ENCODE measurements at regions not wholly inside any gene's neighbourhood (a gene's known extent, or its start where the extent isn't known, plus 50 kb on each side); places are given as distances from the start of the nearest gene placed in this dataset.

DNA sequence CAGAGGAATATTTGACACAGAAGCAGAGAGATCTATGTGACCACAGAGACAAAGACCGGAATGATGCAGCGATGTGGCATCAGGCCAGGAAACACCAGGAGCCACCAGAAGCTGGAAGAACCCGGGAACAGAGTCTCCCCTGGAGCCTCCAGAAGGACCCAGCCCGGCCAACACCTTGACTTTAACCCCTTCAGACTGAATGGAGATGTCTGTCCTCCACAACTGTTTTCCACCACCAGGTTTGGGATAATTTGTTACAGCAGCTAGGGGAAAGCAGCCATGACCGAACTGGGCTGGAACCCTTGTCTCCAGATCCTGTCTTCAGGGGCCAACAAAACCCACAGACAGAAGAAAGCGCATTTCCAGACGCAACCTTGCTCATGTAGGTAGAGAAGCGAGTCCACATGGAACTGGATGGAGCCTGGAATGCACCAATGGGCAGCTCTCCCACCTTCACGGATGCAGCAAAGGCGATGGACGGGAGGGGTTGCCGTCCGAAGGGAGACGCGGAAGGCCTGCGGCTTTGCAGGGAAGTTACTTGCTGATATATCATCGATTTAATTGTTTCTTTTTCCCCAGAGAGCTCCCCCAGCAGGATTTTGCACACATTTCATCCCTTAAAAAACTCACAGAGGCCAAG is 396.6 kb downstream of the NPHP4 start:
- DNase-seq, result no peak

GRCh38 chr1:5594056-5594956 is 397.9 kb downstream of the NPHP4 start:
- DNase-seq, result no peak

GRCh38 chr1:5590717-5591116 is 401.5 kb downstream of the NPHP4 start:
- DNase-seq, result no peak

- no peak for DNase-seq
These were observed 405.6 kb downstream of the NPHP4 start for GRCh38 chr1:5586629-5587028.

GRCh38 chr1:5585256-5585655 is 407.0 kb downstream of the NPHP4 start:
- DNase-seq, result no peak

- DNase-seq, result no peak
These were observed 411.3 kb downstream of the NPHP4 start for GRCh38 chr1:5580926-5581325.

GRCh38 chr1:5579966-5580365 is 412.3 kb downstream of the NPHP4 start:
- DNase-seq, result no peak

- no peak for DNase-seq
These were observed 413.5 kb downstream of the NPHP4 start for GRCh38 chr1:5578690-5579089.

DNA sequence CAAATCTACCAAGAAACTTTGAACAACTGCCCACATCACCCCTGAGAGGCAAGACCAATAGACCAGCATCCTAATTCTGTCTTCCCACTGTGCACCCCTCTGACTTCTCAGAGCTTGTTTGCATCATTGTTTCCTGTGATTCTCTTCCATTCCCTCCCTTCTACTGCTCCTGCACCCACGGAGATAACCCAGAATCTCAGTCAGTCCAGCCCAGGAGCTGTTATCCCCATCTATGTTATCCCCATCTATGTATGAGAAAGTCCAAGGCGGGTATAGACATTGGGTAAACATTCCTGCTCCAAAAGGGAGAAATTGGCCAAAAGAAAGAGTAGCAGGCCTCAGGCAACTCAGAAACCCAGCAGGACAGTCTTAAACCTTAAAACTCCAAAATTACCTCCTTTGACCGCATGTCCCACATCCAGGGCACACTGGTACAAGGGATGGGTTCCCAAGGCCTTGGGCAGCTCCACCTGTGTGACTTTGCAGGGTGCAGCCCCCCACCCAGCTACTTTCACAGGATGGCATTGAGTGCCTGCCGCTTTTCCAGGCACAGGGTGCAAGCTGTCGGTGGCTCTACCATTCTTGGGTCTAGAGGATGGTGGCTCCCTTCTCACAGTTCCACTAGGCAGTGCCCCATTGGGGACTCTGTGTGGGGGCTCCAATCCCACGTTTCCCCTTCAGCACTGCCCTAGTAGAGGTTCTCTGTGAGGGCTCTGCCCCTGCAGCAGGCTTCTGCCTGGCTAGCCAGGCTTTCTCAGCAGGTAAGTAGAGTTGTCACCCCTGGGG is 414.8 kb downstream of the NPHP4 start:
- no peak for DNase-seq

DNA sequence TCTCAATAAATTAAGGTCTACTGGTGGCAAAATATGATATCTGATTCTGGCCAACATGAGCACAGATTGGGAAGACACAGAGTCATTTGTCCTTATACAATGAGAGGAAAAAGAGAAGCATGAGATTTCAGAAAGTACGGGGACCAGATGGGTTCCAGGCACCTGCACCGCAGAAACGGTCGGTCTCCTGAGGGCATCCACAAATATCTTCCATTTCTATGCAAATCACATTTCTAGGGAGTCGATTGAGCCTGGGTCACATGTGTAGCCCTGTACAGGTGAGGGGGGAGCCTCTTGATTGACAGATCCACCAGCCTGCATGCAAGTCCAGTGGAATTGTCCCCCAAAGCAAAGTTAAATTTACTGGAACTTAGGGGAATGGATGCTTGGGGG is 415.6 kb downstream of the NPHP4 start:
- DNase-seq, result no peak

DNA sequence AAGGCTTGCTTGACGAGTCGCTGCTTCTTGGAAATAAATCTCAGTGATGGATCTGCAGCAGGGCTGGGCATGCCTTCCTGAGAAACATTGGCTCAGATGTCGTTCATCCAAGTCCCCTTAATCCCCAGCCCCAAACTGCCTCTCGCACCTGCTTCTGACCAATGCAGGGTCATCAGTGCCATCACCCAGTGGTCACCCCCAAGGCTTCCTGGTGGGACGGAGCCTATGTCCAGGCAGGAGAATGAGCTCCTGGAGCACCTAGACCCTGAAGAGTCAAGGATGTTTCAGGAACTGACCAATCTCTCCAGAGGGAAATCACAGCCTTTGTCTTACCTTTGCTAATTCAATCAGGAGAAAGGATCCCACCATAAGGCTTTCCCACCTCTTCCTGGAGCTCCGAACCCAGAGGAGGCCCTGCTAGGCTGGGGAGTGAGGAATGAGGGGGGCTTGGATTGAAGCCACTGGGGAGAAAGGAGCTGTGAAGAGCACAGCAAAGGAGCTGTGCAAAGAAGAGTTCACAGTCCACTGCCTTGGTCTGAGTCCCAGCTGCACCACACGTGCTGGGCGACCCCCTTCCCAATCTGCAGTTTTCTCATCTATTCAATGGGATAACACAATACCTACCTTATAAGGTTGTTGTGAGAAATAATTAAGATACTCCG is 416.1 kb downstream of the NPHP4 start:
- DNase-seq, result no peak

DNA sequence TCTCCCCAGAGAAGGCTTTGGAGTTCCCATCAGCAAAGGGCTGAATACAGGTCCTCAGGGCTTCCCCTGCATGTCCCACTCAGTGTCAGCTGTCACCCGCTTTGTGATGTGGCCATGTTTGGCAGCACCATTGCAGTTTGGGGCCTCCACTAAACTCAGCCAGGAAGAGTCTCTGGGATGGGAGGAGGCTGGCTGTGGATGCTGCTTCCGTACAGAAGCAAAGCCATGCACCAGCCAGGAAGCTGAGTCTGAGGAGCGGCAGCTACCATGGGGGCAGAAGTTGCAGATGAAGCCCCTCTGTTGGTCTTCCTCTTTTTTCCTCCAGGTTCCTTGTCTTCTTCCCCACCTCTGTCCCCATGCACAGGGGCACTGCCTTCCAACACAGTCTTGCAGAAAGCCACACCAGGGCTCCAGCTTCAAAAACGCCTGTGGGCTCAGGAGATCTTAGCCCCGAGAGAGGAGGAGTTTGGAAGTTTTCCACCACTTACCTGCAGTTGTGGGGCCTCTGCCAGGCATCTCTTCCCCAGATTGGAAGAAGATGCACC is 416.8 kb downstream of the NPHP4 start:
- no peak for DNase-seq

DNA sequence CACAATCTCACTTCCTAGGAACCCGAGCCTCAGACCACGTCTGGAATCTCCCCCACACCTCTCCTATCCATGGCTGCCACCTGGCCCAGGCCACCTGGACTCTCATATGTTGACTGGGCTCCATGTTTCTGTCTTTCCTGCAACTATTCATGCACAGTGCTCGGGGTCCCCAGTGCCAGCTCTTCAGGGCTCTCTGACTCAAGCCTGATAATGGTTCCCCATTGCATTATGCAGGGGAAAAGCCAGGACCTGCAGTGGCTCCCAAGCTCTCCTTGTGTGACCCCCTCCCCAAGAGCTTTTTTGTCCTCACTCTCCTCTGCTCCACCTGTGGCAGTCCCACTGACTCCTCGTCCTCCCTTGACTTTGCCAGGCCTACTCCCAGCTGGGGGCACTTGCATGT is 417.6 kb downstream of the NPHP4 start:
- no peak for DNase-seq

DNA sequence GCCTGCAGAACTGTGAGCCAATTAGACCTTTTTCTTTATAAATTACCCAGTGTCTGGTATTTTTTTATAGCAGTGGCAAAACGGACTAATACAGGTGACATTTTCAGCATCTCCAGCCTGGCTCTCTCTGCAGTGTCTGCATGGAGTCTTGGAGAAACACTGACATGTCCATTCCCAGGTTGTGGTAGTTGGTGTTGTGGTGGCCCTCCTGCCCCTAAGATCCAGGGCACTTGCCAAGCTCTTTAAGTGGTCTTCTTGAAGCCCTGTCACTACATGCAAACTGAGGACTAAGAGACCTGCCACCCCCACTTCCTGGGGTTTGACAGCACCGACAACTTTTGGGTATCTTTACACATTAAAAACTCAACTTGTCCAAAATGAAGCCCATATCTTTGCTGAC is 419.4 kb downstream of the NPHP4 start:
- DNase-seq, result no peak

DNA sequence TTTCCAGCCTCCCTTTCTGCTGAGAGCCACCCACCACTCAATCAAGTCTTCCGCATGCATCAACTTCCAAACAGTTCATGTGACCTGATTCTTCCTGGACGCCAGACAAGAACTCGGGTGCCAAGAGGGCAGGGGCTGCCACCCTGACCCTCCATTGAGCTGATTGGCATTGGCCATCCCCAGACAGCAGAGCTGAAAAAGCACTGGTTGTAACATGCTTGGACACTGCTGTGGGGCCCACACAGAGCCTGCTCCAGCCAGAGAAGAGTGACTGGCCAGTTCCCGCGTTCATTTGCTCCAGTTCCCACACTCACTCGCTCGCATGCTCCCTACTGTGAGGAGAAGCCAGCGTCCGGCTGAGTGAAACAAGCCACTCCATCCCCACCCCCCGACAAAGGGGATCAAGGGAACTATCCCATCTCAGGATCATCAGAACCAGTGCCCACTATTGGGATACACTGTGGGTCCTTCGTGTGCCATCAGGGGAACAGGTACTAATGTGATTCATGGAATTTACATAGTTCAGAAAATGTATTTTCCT is 420.3 kb downstream of the NPHP4 start:
- DNase-seq, result no peak

- no peak for DNase-seq
These were observed 420.8 kb downstream of the NPHP4 start for GRCh38 chr1:5571438-5571837.

DNA sequence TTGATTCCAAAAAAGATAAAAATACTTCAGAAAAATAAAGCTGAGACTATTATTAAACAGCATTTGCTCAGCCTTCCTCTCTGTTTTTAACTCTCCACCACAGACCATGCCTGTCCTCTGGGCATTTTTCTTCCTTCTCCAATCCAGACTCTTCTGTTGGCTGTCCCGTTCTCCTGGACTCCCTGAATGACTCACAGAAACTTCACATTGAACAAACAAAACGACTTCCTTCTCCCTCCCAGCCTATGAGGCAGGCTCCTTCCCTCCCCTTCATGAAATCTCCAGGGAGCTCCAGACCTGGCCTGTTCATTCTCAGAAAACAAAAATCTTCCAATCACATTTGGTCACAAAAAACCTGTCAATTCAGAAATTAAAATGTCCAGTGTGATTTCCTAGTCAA is 421.3 kb downstream of the NPHP4 start:
- DNase-seq, result no peak

DNA sequence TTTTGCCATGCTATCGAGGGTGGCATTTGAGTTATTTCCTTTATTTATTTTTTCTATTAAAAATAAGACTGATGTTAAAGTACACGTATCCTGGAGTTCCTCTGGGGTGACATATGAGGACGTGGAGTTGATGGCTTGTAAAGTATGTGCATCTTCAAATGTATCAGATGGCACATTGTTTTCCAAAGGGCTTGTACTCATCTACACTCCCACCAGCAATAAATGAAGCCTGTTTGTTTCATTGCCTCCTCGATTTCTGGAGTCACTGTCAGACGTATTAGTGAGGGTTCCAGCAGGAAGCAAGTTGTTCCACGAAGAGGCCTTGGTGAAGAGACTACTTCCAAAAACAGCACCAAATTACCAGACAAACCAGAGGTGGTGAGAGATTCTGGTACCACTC is 423.9 kb downstream of the NPHP4 start:
- no peak for DNase-seq

DNA sequence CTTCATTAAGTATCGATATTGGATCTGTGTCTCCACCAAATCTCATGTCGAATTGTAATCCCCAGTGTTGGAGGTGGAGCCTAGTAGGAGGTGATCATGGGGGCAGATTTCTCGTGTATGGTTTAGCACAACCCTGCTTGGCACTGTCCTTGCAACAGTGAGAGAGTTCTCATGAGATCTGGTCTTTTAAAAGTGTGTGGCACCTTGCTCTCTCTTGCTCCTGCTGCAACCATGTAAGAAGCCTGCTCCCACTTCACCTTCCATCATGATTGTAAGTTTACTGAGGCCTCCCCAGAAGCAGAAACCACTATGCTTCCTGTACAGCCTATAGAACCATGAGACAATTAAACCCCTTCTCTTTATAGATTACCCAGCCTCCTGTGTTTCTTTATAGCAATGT is 424.4 kb downstream of the NPHP4 start:
- no peak for DNase-seq

GRCh38 chr1:5566924-5567323 is 425.3 kb downstream of the NPHP4 start:
- DNase-seq, result no peak

GRCh38 chr1:5565281-5566125 is 426.7 kb downstream of the NPHP4 start:
- no peak for DNase-seq

All from activated CD4-positive, alpha-beta T cell treated with anti-CD3 and anti-CD28 coated beads, Interleukin-2, amount 50 U/mL, for 4 hours (primary cell).